ENCODE measurements at regions not wholly inside any gene's neighbourhood (a gene's known extent, or its start where the extent isn't known, plus 50 kb on each side); places are given as distances from the start of the nearest gene placed in this dataset.

DNA sequence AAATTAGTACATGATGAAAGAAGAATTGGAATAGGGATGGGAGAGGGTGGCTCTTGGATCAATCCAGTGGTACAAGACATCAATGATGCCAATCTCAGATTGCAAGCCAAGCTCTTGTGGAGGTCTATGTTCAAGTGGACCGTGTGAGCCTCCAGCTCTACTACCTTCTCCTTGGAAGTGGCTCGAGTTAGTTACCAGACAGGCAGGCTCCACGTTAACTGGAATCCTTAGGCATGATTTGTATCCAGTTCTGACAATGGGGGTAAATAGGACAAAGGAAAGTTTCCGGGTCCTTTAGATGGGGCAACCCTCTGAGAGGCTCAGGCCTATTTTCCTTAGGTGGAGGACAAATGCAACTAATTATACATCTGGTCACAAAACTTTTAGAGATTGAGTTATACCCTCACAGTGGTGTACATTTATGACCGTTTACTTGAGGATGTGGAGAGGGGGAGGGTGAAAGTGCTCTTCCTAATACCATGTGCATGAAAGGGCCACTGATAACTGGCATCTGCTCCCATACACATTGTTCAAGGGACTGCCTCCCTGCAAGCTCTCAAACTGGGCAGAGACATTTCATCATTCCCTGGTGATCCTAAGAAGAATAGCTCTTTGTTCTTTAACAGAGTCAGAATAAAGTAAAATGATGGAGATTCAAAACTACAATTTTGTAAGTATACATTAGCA lies 180.2 kb downstream of the SOCS6 start:
- no peak for TF ChIP-seq CTCF (IDR thresholded peaks at IDR 0.05)
- Mint-ChIP-seq H3K27ac (no peak overlapping the region), H3K4me1 (ENCODE audit: low read depth) (peaks cover 9% of the 10 kb centered on the region), H3K27me3 (ENCODE audit: insufficient read depth) (peaks cover 4% of the 10 kb centered on the region), H3K36me3 (ENCODE audit: low read depth) (no peaks in the 10 kb centered on the region), H3K9me3 (no peaks in the 10 kb centered on the region), H3K4me3 (no peak overlapping the region)
- no peak for DNase-seq

DNA sequence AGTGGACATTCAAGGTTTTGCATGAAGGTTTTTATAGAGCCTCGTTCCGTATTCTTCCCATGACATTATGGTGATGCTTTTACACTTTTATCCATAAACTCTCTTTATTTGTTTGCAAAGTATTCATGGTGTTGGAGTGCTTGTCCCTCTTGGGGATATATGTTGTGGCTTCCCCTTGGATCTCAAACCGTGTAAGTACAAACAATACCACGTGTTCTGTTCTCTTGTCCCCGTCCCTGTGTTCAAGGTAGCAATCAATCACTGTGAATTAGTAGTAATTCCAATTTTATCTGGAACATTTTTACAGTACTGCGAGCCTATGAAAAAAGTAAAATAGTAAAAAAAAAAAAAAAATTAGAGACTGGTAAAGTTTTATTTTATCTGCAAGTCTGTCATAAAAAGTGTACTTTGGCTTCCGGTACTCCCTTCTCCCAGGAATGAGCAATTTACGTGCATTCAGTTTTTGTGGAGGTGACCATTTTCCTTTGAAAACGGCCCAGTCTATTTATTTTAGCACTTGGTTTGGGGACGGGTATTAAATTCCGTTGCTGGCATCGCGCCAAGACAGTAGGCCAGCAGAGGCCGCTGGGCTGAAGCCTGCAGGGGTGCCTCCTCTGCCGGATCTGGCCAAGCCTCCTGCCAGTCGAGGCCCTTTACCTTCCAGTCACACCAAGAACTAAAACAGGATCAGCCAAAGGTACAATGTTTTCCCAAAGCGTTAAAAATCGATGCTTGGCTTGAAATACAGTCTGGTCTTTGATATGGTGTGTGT lies 175.7 kb downstream of the SOCS6 start:
- TF ChIP-seq CTCF (IDR thresholded peaks at IDR 0.05), result peak; percentile 61
- Mint-ChIP-seq H3K27me3 (ENCODE audit: insufficient read depth) (peaks cover 4% of the 10 kb centered on the region), H3K4me1 (ENCODE audit: low read depth) (peaks cover 22% of the 10 kb centered on the region), H3K9me3 (no peaks in the 10 kb centered on the region), H3K27ac (no peak overlapping the region), H3K4me3 (peak overlapping the region; percentile 85), H3K36me3 (ENCODE audit: low read depth) (no peaks in the 10 kb centered on the region)
- peak; percentile 60 for DNase-seq

DNA sequence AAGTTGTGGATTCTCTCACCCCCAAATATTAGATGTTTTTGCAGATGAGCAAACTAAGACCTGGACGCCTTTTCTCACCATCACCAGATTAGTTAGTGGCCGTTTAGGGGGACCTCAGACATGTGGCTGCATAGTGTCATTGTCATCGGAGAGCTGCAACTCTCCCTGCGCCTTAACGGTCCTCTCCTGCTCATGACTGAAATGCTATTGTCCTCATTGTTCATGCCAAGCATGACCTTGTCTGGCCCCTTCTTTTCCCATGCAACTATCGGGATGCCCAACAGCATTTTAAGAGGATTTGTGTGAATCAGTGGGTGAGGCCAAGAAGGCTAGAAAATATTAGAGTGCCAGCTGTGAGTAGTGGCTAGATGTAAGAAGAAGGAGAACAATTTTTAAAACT lies 174.2 kb downstream of the SOCS6 start:
- TF ChIP-seq CTCF (IDR thresholded peaks at IDR 0.05), result no peak
- no peak for DNase-seq
- Mint-ChIP-seq H3K27ac (no peak overlapping the region), H3K9me3 (no peaks in the 10 kb centered on the region), H3K27me3 (ENCODE audit: insufficient read depth) (peaks cover 2% of the 10 kb centered on the region), H3K36me3 (ENCODE audit: low read depth) (no peaks in the 10 kb centered on the region), H3K4me1 (ENCODE audit: low read depth) (peaks cover 26% of the 10 kb centered on the region), H3K4me3 (no peak overlapping the region)

DNA sequence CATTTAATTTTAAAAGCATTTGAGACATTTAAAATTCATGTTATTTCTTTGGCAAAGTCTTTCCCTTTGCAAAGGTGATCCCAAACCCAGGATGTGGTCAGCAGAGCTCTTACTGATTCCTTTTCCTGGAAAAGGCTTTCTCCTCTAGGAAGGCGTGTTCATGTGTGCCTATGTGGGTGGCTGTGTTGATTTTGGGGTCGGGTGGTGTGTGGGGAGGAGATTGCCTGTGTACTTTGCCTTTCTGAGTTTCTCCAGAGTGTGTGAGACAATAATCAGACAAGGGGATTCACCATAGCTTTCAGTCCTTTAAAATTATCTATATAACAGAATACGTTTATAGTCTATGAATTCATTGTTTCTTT lies 173.2 kb downstream of the SOCS6 start:
- no peak overlapping the region for H3K27ac Mint-ChIP-seq
- TF ChIP-seq CTCF (IDR thresholded peaks at IDR 0.05), result no peak
- peaks cover 2% of the 10 kb centered on the region for H3K27me3 Mint-ChIP-seq (ENCODE audit: insufficient read depth)
- H3K9me3 Mint-ChIP-seq, result no peaks in the 10 kb centered on the region
- peaks cover 26% of the 10 kb centered on the region for H3K4me1 Mint-ChIP-seq (ENCODE audit: low read depth)
- peak overlapping the region; percentile 3; the same call in 1 of the 2 replicates for H3K4me3 Mint-ChIP-seq
- no peaks in the 10 kb centered on the region for H3K36me3 Mint-ChIP-seq (ENCODE audit: low read depth)
- no peak for DNase-seq

GRCh38 chr18:70461323-70462077 lies 172.7 kb downstream of the SOCS6 start:
- Mint-ChIP-seq H3K27me3 (ENCODE audit: insufficient read depth) (peaks cover 2% of the 10 kb centered on the region), H3K4me1 (ENCODE audit: low read depth) (peaks cover 26% of the 10 kb centered on the region), H3K4me3 (peak overlapping the region; percentile 3; the same call in 1 of the 2 replicates), H3K27ac (no peak overlapping the region), H3K36me3 (ENCODE audit: low read depth) (no peaks in the 10 kb centered on the region), H3K9me3 (no peaks in the 10 kb centered on the region)
- TF ChIP-seq CTCF (IDR thresholded peaks at IDR 0.05), result no peak
- no peak for DNase-seq
